ENCODE measurements at regions not wholly inside any gene's neighbourhood (a gene's known extent, or its start where the extent isn't known, plus 50 kb on each side); places are given as distances from the start of the nearest gene placed in this dataset.

DNA sequence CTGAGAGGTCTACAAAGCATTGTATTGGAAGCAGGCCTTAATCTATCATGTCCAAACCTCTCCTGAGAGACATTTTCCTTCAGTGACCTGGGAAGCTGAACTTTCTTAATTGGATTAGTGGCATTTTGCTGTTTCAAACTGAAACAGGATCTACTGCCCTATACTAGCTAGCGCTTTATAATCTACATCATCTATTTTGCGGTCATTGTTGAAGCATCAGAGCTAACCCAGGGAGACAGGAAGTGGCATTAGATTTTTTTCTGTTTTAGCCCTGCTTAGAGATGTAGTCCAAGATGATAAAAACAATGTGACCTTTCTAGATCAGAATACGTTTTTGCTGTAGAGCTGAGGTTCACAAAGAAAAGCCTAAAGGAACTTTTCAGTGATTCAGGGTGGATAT lies 147.4 kb upstream of the AGR3 start:
- TF ChIP-seq, protein P1, sequence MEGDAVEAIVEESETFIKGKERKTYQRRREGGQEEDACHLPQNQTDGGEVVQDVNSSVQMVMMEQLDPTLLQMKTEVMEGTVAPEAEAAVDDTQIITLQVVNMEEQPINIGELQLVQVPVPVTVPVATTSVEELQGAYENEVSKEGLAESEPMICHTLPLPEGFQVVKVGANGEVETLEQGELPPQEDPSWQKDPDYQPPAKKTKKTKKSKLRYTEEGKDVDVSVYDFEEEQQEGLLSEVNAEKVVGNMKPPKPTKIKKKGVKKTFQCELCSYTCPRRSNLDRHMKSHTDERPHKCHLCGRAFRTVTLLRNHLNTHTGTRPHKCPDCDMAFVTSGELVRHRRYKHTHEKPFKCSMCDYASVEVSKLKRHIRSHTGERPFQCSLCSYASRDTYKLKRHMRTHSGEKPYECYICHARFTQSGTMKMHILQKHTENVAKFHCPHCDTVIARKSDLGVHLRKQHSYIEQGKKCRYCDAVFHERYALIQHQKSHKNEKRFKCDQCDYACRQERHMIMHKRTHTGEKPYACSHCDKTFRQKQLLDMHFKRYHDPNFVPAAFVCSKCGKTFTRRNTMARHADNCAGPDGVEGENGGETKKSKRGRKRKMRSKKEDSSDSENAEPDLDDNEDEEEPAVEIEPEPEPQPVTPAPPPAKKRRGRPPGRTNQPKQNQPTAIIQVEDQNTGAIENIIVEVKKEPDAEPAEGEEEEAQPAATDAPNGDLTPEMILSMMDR (IDR thresholded peaks at IDR 0.05): no peak
- TF ChIP-seq POLR2A (IDR thresholded peaks at IDR 0.05): no peak
- no peak for TF ChIP-seq EP300 (IDR thresholded peaks at IDR 0.05)
